ENCODE measurements at regions not wholly inside any gene's neighbourhood (a gene's known extent, or its start where the extent isn't known, plus 50 kb on each side); places are given as distances from the start of the nearest gene placed in this dataset.

- no peak overlapping the region for H3K27ac ChIP-seq (ENCODE audit: low read depth, low read length, poor library complexity, severe bottlenecking)
- H3K4me1 ChIP-seq (ENCODE audit: insufficient read depth, low read length, severe bottlenecking) = no peaks in the 10 kb centered on the region
- no peaks in the 10 kb centered on the region for H3K36me3 ChIP-seq (ENCODE audit: insufficient read depth, low read length)
- no peak overlapping the region for H3K9ac ChIP-seq (ENCODE audit: low read length)
- no peak overlapping the region for H2AFZ ChIP-seq (ENCODE audit: low read length)
- H3K9me2 ChIP-seq (ENCODE audit: low read depth, low read length) = no peaks in the 10 kb centered on the region
- H3K4me2 ChIP-seq (ENCODE audit: low read length) = no peak overlapping the region
- no peak for TF ChIP-seq EZH2 (IDR thresholded peaks at IDR 0.05; ENCODE audit: borderline replicate concordance, low read length)
- no peaks in the 10 kb centered on the region for H3K27me3 ChIP-seq (ENCODE audit: insufficient read depth, low read length)
- no peaks in the 10 kb centered on the region for H3F3A ChIP-seq (ENCODE audit: insufficient read depth, low read length)
- no peaks in the 10 kb centered on the region for H4K20me1 ChIP-seq (ENCODE audit: insufficient read depth, low read length)
- H3K9me3 ChIP-seq (ENCODE audit: low read length) = no peaks in the 10 kb centered on the region
- H3K4me3 ChIP-seq (ENCODE audit: low read depth, low read length, poor library complexity, severe bottlenecking) = no peak overlapping the region
- H3K79me2 ChIP-seq (ENCODE audit: insufficient read depth, low read length) = no peaks in the 10 kb centered on the region
These were observed 266.0 kb downstream of the MYCN start for GRCh38 chr2:16206191-16206944.

GRCh38 chr2:16205631-16206030 is 265.3 kb downstream of the MYCN start:
- Histone ChIP-seq H2AFZ (ENCODE audit: low read length) (no peak overlapping the region), H3K4me2 (ENCODE audit: low read length) (no peak overlapping the region), H3K27ac (ENCODE audit: low read depth, low read length, poor library complexity, severe bottlenecking) (no peak overlapping the region), H3K4me3 (ENCODE audit: low read depth, low read length, poor library complexity, severe bottlenecking) (no peak overlapping the region), H3K4me1 (ENCODE audit: insufficient read depth, low read length, severe bottlenecking) (no peaks in the 10 kb centered on the region), H3K79me2 (ENCODE audit: insufficient read depth, low read length) (no peaks in the 10 kb centered on the region), H3K9me3 (ENCODE audit: low read length) (no peaks in the 10 kb centered on the region), H3K9ac (ENCODE audit: low read length) (no peak overlapping the region), H3K9me2 (ENCODE audit: low read depth, low read length) (no peaks in the 10 kb centered on the region), H3K36me3 (ENCODE audit: insufficient read depth, low read length) (no peaks in the 10 kb centered on the region), H4K20me1 (ENCODE audit: insufficient read depth, low read length) (no peaks in the 10 kb centered on the region), H3F3A (ENCODE audit: insufficient read depth, low read length) (no peaks in the 10 kb centered on the region), H3K27me3 (ENCODE audit: insufficient read depth, low read length) (no peaks in the 10 kb centered on the region)
- TF ChIP-seq EZH2 (IDR thresholded peaks at IDR 0.05; ENCODE audit: borderline replicate concordance, low read length) = no peak
- TF ChIP-seq CTCF (IDR thresholded peaks at IDR 0.05; ENCODE audit: low read length) = no peak

DNA sequence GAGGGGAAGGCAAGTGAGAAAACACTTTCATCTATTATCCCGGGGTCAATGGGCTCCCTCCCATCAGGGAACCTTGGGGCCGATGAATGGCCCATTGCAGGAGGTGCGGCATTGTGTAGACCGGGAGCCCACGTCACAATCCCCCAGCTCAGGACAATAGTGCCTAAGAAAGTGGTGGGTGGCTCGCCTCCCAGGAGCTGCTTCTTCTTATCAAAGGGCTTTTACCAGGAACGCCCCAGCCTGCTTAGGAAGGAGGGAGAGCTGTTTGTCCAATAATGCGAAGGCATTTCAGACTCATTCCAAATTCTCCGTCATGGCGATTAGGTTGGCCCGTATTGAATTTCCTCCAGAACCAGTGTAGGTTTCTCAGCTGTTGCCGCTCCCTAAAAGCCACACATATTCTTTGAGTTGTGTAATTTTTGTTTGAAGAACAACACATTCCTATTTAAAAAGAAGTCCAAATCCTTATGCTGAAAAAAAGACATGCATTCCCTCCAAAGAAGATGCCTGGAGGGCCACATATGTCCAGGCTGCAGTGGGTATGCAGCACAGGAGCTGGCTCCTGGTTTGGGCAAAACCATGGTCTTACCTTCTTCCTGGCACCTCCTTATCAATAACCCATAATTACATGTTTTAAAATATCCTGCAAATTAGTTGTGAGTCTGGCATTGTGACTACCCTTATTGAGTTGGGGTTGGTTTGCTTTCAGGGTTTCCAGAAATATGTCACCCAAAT is 264.7 kb downstream of the MYCN start:
- Histone ChIP-seq H3K79me2 (ENCODE audit: insufficient read depth, low read length) (no peaks in the 10 kb centered on the region), H3K27me3 (ENCODE audit: insufficient read depth, low read length) (no peaks in the 10 kb centered on the region), H3K36me3 (ENCODE audit: insufficient read depth, low read length) (no peaks in the 10 kb centered on the region), H3K4me1 (ENCODE audit: insufficient read depth, low read length, severe bottlenecking) (no peaks in the 10 kb centered on the region), H4K20me1 (ENCODE audit: insufficient read depth, low read length) (no peaks in the 10 kb centered on the region), H3K27ac (ENCODE audit: low read depth, low read length, poor library complexity, severe bottlenecking) (no peak overlapping the region), H2AFZ (ENCODE audit: low read length) (no peak overlapping the region), H3F3A (ENCODE audit: insufficient read depth, low read length) (no peaks in the 10 kb centered on the region), H3K4me3 (ENCODE audit: low read depth, low read length, poor library complexity, severe bottlenecking) (no peak overlapping the region), H3K4me2 (ENCODE audit: low read length) (no peak overlapping the region), H3K9ac (ENCODE audit: low read length) (no peak overlapping the region), H3K9me2 (ENCODE audit: low read depth, low read length) (no peaks in the 10 kb centered on the region), H3K9me3 (ENCODE audit: low read length) (no peaks in the 10 kb centered on the region)
- TF ChIP-seq CTCF (IDR thresholded peaks at IDR 0.05; ENCODE audit: low read length) (no peak), EZH2 (IDR thresholded peaks at IDR 0.05; ENCODE audit: borderline replicate concordance, low read length) (no peak)
